Astrocyte (in vitro differentiated cells and primary cell): ENCODE measurements at regions not wholly inside any gene's neighbourhood (a gene's known extent, or its start where the extent isn't known, plus 50 kb on each side); places are given as distances from the start of the nearest gene placed in this dataset.

Experiments
- DNase-seq: peaks from one replicate; pipeline ENCODE4 v3.0.0-alpha.2; 2010; ENCODE audit warnings: low read depth
- FAIRE-seq: peaks from 2 replicates; lab custom pipeline; 2011; peaks lifted over from hg19 to GRCh38; lab: Jason Lieb, UNC
- H2AFZ ChIP-seq: 2 replicates; pipeline ENCODE4 v1.6.0; 2012; ENCODE audit warnings: low read depth, low read length, inconsistent platforms
- H3K27ac ChIP-seq: 2 replicates; pipeline ENCODE4 v1.5.1; 2011; ENCODE audit warnings: low read depth, low read length, inconsistent platforms
- H3K27me3 ChIP-seq: 2 replicates; pipeline ENCODE4 v1.6.0; 2011; ENCODE audit warnings: low read length, inconsistent platforms; ENCODE audit not compliant: insufficient read depth
- H3K36me3 ChIP-seq: 2 replicates; pipeline ENCODE4 v1.5.1; 2011; ENCODE audit warnings: low read length, inconsistent platforms; ENCODE audit not compliant: insufficient read depth
- H3K4me1 ChIP-seq: 2 replicates; pipeline ENCODE4 v1.5.1; 2011; ENCODE audit warnings: low read length, inconsistent platforms; ENCODE audit not compliant: insufficient read depth
- H3K4me2 ChIP-seq: 2 replicates; pipeline ENCODE4 v1.6.0; 2012; ENCODE audit warnings: low read length, inconsistent platforms
- H3K4me3 ChIP-seq: 2 replicates; pipeline ENCODE4 v1.5.1; 2011; ENCODE audit warnings: low read depth, mild to moderate bottlenecking, low read length, inconsistent platforms; ENCODE audit not compliant: insufficient read depth
- H3K79me2 ChIP-seq: 2 replicates; pipeline ENCODE4 v1.6.0; 2012; ENCODE audit warnings: mild to moderate bottlenecking, low read length, inconsistent platforms; ENCODE audit not compliant: insufficient read depth
- H3K9ac ChIP-seq: 2 replicates; pipeline ENCODE4 v1.6.0; 2012; ENCODE audit warnings: mild to moderate bottlenecking, low read length, inconsistent platforms
- H3K9me3 ChIP-seq: 2 replicates; pipeline ENCODE4 v1.5.1; 2012; ENCODE audit warnings: low read depth, mild to moderate bottlenecking, low read length, inconsistent platforms; ENCODE audit not compliant: insufficient read depth
- H4K20me1 ChIP-seq: 2 replicates; pipeline ENCODE4 v1.6.0; 2012; ENCODE audit warnings: low read length, inconsistent platforms; ENCODE audit not compliant: insufficient read depth
- H3K27ac Mint-ChIP-seq: one replicate; pipeline ENCODE4 v1.8.0; 2021; ENCODE audit warnings: mild to moderate bottlenecking, mixed read lengths; ENCODE audit not compliant: unreplicated experiment
- H3K27me3 Mint-ChIP-seq: one replicate; pipeline ENCODE4 v1.8.0; 2021; ENCODE audit warnings: low read depth, mixed read lengths; ENCODE audit not compliant: unreplicated experiment
- H3K36me3 Mint-ChIP-seq: one replicate; pipeline ENCODE4 v1.8.0; 2021; ENCODE audit warnings: low read depth, mixed read lengths; ENCODE audit not compliant: unreplicated experiment
- H3K4me1 Mint-ChIP-seq: one replicate; pipeline ENCODE4 v1.8.0; 2021; ENCODE audit warnings: low read depth, mixed read lengths; ENCODE audit not compliant: unreplicated experiment
- H3K4me3 Mint-ChIP-seq: one replicate; pipeline ENCODE4 v1.8.0; 2021; ENCODE audit warnings: mild to moderate bottlenecking, moderate library complexity, mixed read lengths; ENCODE audit not compliant: unreplicated experiment
- H3K9me3 Mint-ChIP-seq: one replicate; pipeline ENCODE4 v1.8.0; 2021; ENCODE audit warnings: mild to moderate bottlenecking, mixed read lengths; ENCODE audit not compliant: unreplicated experiment
- EZH2 ChIP-seq: IDR thresholded peaks from 2 replicates; pipeline ENCODE4 v1.6.1; 2012; ENCODE audit warnings: mild to moderate bottlenecking, low read length, inconsistent platforms; ENCODE audit not compliant: insufficient read depth
- TF ChIP-seq, protein P1 (sequence below): IDR thresholded peaks from 2 replicates; pipeline ENCODE4 v1.5.1; 2011; ENCODE audit warnings: low read depth, mild to moderate bottlenecking, inconsistent platforms, low read length, moderate library complexity; ENCODE audit not compliant: insufficient read depth

DNA sequence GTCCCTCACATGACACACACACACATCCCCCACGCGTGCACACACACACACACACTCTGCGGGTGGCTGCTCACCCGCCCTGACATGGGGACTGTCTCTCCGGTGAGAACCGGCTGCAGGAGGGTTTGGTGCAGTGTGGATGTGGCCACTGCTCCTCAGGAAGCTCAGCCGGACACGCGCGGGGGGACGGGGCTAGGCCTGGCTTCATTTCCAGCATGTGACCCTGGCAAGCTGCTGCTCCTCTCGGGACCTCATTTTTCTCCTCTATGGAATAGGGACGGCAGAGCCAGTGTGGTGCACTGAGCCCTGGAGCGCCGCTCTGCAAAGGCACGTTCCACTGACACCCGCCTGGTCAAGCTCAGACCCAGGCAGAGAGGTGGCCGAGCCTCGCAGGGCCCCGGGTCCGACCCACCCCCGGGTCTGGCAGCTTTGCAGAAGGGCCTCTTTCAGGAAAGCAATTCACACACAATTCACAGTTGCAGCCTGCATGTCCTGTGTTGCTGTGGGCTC lies 56.8 kb upstream of the SLCO4A1 start:
- no peak overlapping the region for H3K4me3 Mint-ChIP-seq
- H3K27ac ChIP-seq, result no peak overlapping the region
- H3K27me3 ChIP-seq, result peaks cover 10% of the 10 kb centered on the region
- H3K36me3 Mint-ChIP-seq, result no peaks in the 10 kb centered on the region
- no peaks in the 10 kb centered on the region for H3K36me3 ChIP-seq
- H3K9ac ChIP-seq, result no peak overlapping the region
- H3K27me3 Mint-ChIP-seq, result peaks cover 57% of the 10 kb centered on the region
- no peak overlapping the region for H3K4me3 ChIP-seq
- H3K9me3 ChIP-seq, result no peaks in the 10 kb centered on the region
- DNase-seq (no peak), FAIRE-seq (no peak)
- no peak overlapping the region for H3K27ac Mint-ChIP-seq
- no peak overlapping the region for H2AFZ ChIP-seq
- peaks cover 3% of the 10 kb centered on the region for H3K9me3 Mint-ChIP-seq
- peaks cover 17% of the 10 kb centered on the region for H3K4me1 ChIP-seq
- TF ChIP-seq, protein P1, sequence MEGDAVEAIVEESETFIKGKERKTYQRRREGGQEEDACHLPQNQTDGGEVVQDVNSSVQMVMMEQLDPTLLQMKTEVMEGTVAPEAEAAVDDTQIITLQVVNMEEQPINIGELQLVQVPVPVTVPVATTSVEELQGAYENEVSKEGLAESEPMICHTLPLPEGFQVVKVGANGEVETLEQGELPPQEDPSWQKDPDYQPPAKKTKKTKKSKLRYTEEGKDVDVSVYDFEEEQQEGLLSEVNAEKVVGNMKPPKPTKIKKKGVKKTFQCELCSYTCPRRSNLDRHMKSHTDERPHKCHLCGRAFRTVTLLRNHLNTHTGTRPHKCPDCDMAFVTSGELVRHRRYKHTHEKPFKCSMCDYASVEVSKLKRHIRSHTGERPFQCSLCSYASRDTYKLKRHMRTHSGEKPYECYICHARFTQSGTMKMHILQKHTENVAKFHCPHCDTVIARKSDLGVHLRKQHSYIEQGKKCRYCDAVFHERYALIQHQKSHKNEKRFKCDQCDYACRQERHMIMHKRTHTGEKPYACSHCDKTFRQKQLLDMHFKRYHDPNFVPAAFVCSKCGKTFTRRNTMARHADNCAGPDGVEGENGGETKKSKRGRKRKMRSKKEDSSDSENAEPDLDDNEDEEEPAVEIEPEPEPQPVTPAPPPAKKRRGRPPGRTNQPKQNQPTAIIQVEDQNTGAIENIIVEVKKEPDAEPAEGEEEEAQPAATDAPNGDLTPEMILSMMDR, result no peak
- TF ChIP-seq EZH2, result no peak
- no peaks in the 10 kb centered on the region for H3K4me1 Mint-ChIP-seq
- no peaks in the 10 kb centered on the region for H4K20me1 ChIP-seq
- H3K79me2 ChIP-seq, result no peaks in the 10 kb centered on the region
- H3K4me2 ChIP-seq, result no peak overlapping the region

GRCh38 chr20:62586799-62587198 lies 55.5 kb upstream of the SLCO4A1 start:
- TF ChIP-seq, protein P1, result no peak
- TF ChIP-seq EZH2, result no peak
- DNase-seq (no peak), FAIRE-seq (no peak)
- Histone ChIP-seq H3K9me3 (no peaks in the 10 kb centered on the region), H3K9ac (no peak overlapping the region), H3K4me3 (no peak overlapping the region), H2AFZ (no peak overlapping the region), H3K27ac (no peak overlapping the region), H4K20me1 (no peaks in the 10 kb centered on the region), H3K27me3 (peaks cover 6% of the 10 kb centered on the region), H3K36me3 (no peaks in the 10 kb centered on the region), H3K4me2 (no peak overlapping the region), H3K4me1 (peaks cover 17% of the 10 kb centered on the region), H3K79me2 (no peaks in the 10 kb centered on the region)
- peaks cover 4% of the 10 kb centered on the region for H3K9me3 Mint-ChIP-seq
- no peaks in the 10 kb centered on the region for H3K4me1 Mint-ChIP-seq
- no peak overlapping the region for H3K4me3 Mint-ChIP-seq
- peaks cover 62% of the 10 kb centered on the region for H3K27me3 Mint-ChIP-seq
- no peak overlapping the region for H3K27ac Mint-ChIP-seq
- no peaks in the 10 kb centered on the region for H3K36me3 Mint-ChIP-seq

GRCh38 chr20:62587757-62588402 lies 54.4 kb upstream of the SLCO4A1 start:
- Histone ChIP-seq H3K79me2 (no peaks in the 10 kb centered on the region), H2AFZ (no peak overlapping the region), H3K4me3 (no peak overlapping the region), H3K27me3 (peaks cover 2% of the 10 kb centered on the region), H4K20me1 (no peaks in the 10 kb centered on the region), H3K9me3 (no peaks in the 10 kb centered on the region), H3K36me3 (no peaks in the 10 kb centered on the region), H3K27ac (no peak overlapping the region), H3K9ac (no peak overlapping the region), H3K4me2 (peak overlapping the region; percentile 41), H3K4me1 (peaks cover 17% of the 10 kb centered on the region)
- Mint-ChIP-seq H3K4me1 (no peaks in the 10 kb centered on the region), H3K27ac (no peak overlapping the region), H3K36me3 (no peaks in the 10 kb centered on the region), H3K9me3 (peaks cover 4% of the 10 kb centered on the region), H3K4me3 (no peak overlapping the region), H3K27me3 (peaks cover 65% of the 10 kb centered on the region)
- no peak for FAIRE-seq
- TF ChIP-seq EZH2, result no peak
- TF ChIP-seq, protein P1, result no peak
- peak; percentile 18 for DNase-seq
